SK-N-SH (cell line): ENCODE measurements at regions not wholly inside any gene's neighbourhood (a gene's known extent, or its start where the extent isn't known, plus 50 kb on each side); places are given as distances from the start of the nearest gene placed in this dataset.

Experiments
- CTCF ChIA-PET: fragments of 300-600, 350-600 bp; formaldehyde crosslinking; extraction: SDS; loops from one replicate; lab custom pipeline; 2021; lab: Yijun Ruan, JAX
- POLR2A ChIA-PET: fragments of 350-600 bp; sonication (Branson Sonifier 250); formaldehyde crosslinking; extraction: SDS; loops from one replicate; lab custom pipeline; 2020; ENCODE audit warnings: antibody characterized with exemption, inconsistent platforms; lab: Yijun Ruan, JAX
- DNase-seq: peaks from one replicate; pipeline ENCODE4 v3.0.0; 2012
- H2AFZ ChIP-seq: fragments of 200-600 bp; sonication (generic); 2 replicates; pipeline ENCODE4 v1.8.1; 2016; ENCODE audit warnings: antibody characterized with exemption, mild to moderate bottlenecking, low read depth
- H3F3A ChIP-seq: fragments of 200-600 bp; sonication (generic); replicated peaks from 2 replicates; pipeline ENCODE3; 2016; ENCODE audit warnings: antibody characterized with exemption, mild to moderate bottlenecking; ENCODE audit not compliant: insufficient read depth
- H3K27ac ChIP-seq, 2 experiments: fragments of 200-500 bp in 1 of 2; fragments of 200-600 bp in 1 of 2; sonication (Bioruptor generic) in 1 of 2; sonication (generic), shearing (Covaris generic) in 1 of 2; 2 replicates each; pipeline versions ENCODE4 v1.5.1 to v1.6.1; 2014 to 2016; ENCODE audit warnings: low read depth in 2 of 2, inconsistent platforms in 1 of 2, low read length in 1 of 2, mild to moderate bottlenecking in 1 of 2, mixed read lengths in 1 of 2
- H3K27me3 ChIP-seq: fragments of 200-600 bp; sonication (generic), shearing (Covaris generic); 2 replicates; pipeline ENCODE4 v1.6.1; 2016; ENCODE audit warnings: mixed run types; ENCODE audit not compliant: insufficient read depth
- H3K36me3 ChIP-seq, 2 experiments: fragments of 200-500 bp in 1 of 2; fragments of 200-600 bp in 1 of 2; sonication (Bioruptor generic) in 1 of 2; sonication (generic) in 1 of 2; replicated peaks in 1 of 2; 2 replicates each; pipeline versions ENCODE3 to v1.5.1; 2014 to 2016; ENCODE audit warnings: low read length in 1 of 2, mild to moderate bottlenecking in 1 of 2; ENCODE audit not compliant: insufficient read depth in 2 of 2, control insufficient read depth in 1 of 2
- H3K4me1 ChIP-seq, 2 experiments: fragments of 200-500 bp in 1 of 2; fragments of 200-600 bp in 1 of 2; sonication (Bioruptor generic) in 1 of 2; sonication (generic), shearing (Covaris generic) in 1 of 2; 2 replicates each; pipeline versions ENCODE4 v1.5.1 to v1.6.1; 2014 to 2016; ENCODE audit warnings: low read depth in 1 of 2, low read length in 1 of 2, mixed run types in 1 of 2; ENCODE audit not compliant: insufficient read depth in 2 of 2, control insufficient read depth in 1 of 2
- H3K4me2 ChIP-seq: fragments of 200-600 bp; sonication (generic), shearing (Covaris generic); 2 replicates; pipeline ENCODE4 v1.6.1; 2017; ENCODE audit warnings: mixed run types
- H3K4me3 ChIP-seq, 2 experiments: fragments of 200-500 bp in 1 of 2; fragments of 200-600 bp in 1 of 2; sonication (Bioruptor generic) in 1 of 2; sonication (generic), shearing (Covaris generic) in 1 of 2; 2 replicates each; pipeline versions ENCODE4 v1.5.1 to v1.8.1; 2014 to 2016; ENCODE audit warnings: low read depth in 2 of 2, inconsistent platforms in 1 of 2, low read length in 1 of 2, mild to moderate bottlenecking in 1 of 2, mixed read lengths in 1 of 2, moderate library complexity in 1 of 2
- H3K79me2 ChIP-seq: fragments of 200-600 bp; sonication (generic); 2 replicates; pipeline ENCODE4 v1.8.1; 2017; ENCODE audit warnings: mild to moderate bottlenecking; ENCODE audit not compliant: insufficient read depth
- H3K9ac ChIP-seq: fragments of 200-600 bp; sonication (generic); 2 replicates; pipeline ENCODE4 v1.6.1; 2017; ENCODE audit warnings: mixed run types
- H3K9me2 ChIP-seq: fragments of 200-600 bp; sonication (generic); 2 replicates; pipeline ENCODE4 v1.6.1; 2017; ENCODE audit warnings: mixed run types
- H3K9me3 ChIP-seq: fragments of 200-600 bp; sonication (generic); 2 replicates; pipeline ENCODE4 v1.6.1; 2017; ENCODE audit warnings: mixed run types, mild to moderate bottlenecking, moderate library complexity
- H4K20me1 ChIP-seq: fragments of 200-600 bp; sonication (generic); 2 replicates; pipeline ENCODE4 v1.6.1; 2017; ENCODE audit warnings: mild to moderate bottlenecking, mixed run types; ENCODE audit not compliant: insufficient read depth
- CTCF ChIP-seq: fragments of 200-600 bp; sonication (generic); IDR thresholded peaks from 2 replicates; pipeline ENCODE4 v1.6.1; 2017; ENCODE audit warnings: antibody characterized with exemption, mild to moderate bottlenecking, moderate library complexity
- ELF1 ChIP-seq: IDR thresholded peaks from 2 replicates; pipeline ENCODE4 v1.4.0; 2012
- FOSL2 ChIP-seq: IDR thresholded peaks from 2 replicates; pipeline ENCODE4 v1.4.0; 2012; ENCODE audit warnings: low read depth, mild to moderate bottlenecking, moderate library complexity, borderline replicate concordance
- FOXJ3 ChIP-seq: sonication (generic); formaldehyde crosslinking; IDR thresholded peaks from 2 replicates; pipeline ENCODE4 v1.5.1; 2020; ENCODE audit warnings: mild to moderate bottlenecking, missing genetic modification reagents
- FOXM1 ChIP-seq: IDR thresholded peaks from 2 replicates; pipeline ENCODE4 v1.4.0; 2012; ENCODE audit warnings: low read depth, mild to moderate bottlenecking
- GATA2 ChIP-seq: sonication (generic); formaldehyde crosslinking; IDR thresholded peaks from 2 replicates; pipeline ENCODE4 v1.5.0; 2020; ENCODE audit warnings: mild to moderate bottlenecking, missing genetic modification reagents
- IRF3 ChIP-seq: fragments of 150-350 bp; IDR thresholded peaks from 2 replicates; pipeline ENCODE4 v1.6.1; 2016; ENCODE audit warnings: mild to moderate bottlenecking, low read depth, low read length
- MEF2A ChIP-seq: IDR thresholded peaks from 2 replicates; pipeline ENCODE4 v1.4.0; 2012; ENCODE audit warnings: low read depth, borderline replicate concordance
- NFIC ChIP-seq: IDR thresholded peaks from 2 replicates; pipeline ENCODE4 v1.4.0; 2012; ENCODE audit warnings: borderline replicate concordance
- PBX3 ChIP-seq: IDR thresholded peaks from 2 replicates; pipeline ENCODE4; 2012
- POLR2AphosphoS5 ChIP-seq: IDR thresholded peaks from 2 replicates; pipeline ENCODE4 v1.6.1; 2012; ENCODE audit warnings: low read depth, low read length
- RAD21 ChIP-seq: IDR thresholded peaks from 2 replicates; pipeline ENCODE4 v1.6.1; 2012; ENCODE audit warnings: mild to moderate bottlenecking, low read length
- SIN3A ChIP-seq: IDR thresholded peaks from 2 replicates; pipeline ENCODE4 v1.6.1; 2012; ENCODE audit warnings: low read depth, mild to moderate bottlenecking, low read length, moderate library complexity, borderline replicate concordance
- TAF1 ChIP-seq: IDR thresholded peaks from 2 replicates; pipeline ENCODE4 v1.6.1; 2012; ENCODE audit warnings: low read depth, mild to moderate bottlenecking, low read length, moderate library complexity, borderline replicate concordance
- TEAD4 ChIP-seq: IDR thresholded peaks from 2 replicates; pipeline ENCODE4 v1.4.0; 2012; ENCODE audit warnings: mild to moderate bottlenecking, borderline replicate concordance; ENCODE audit not compliant: insufficient read depth
- YY1 ChIP-seq: IDR thresholded peaks from 2 replicates; pipeline ENCODE4 v1.4.0; 2012; ENCODE audit warnings: low read depth, mild to moderate bottlenecking
- WGBS: methylation state at CpG from one replicate; pipeline ENCODE4 v1.1.6; 2017; ENCODE audit warnings: low lambda C conversion rate; 5-methylcytosine and 5-hydroxymethylcytosine counted together

GRCh38 chr11:81495699-81496292, 1237.9 kb downstream of the FAM181B start:
- H3K4me3 ChIP-seq: no peak overlapping the region
- H3K4me2 ChIP-seq: no peak overlapping the region
- no peaks in the 10 kb centered on the region for H3F3A ChIP-seq
- H2AFZ ChIP-seq: no peak overlapping the region
- no peaks in the 10 kb centered on the region for H3K9me3 ChIP-seq
- no peak overlapping the region for H3K9ac ChIP-seq
- no peaks in the 10 kb centered on the region for H3K27me3 ChIP-seq
- TF ChIP-seq SIN3A (no peak), FOSL2 (no peak), YY1 (no peak), TAF1 (no peak), TEAD4 (no peak), PBX3 (no peak), IRF3 (no peak), FOXM1 (no peak), POLR2AphosphoS5 (no peak), ELF1 (no peak), GATA2 (CRISPR knock-in tag) (no peak), NFIC (no peak), RAD21 (no peak), CTCF (no peak), MEF2A (no peak), FOXJ3 (CRISPR knock-in tag) (no peak)
- no peaks in the 10 kb centered on the region for H3K4me1 ChIP-seq
- H3K9me2 ChIP-seq: no peaks in the 10 kb centered on the region
- H3K27ac ChIP-seq: no peak overlapping the region
- H4K20me1 ChIP-seq: no peaks in the 10 kb centered on the region
- ChIA-PET POLR2A (no interaction called here), CTCF (interaction anchor here (0.9 to 1.5 kb wide), 6 partner anchors 13 to 1788 kb away, joined by 3 to 4 read pairs (median 3); no protein-coding TSS in a partner anchor)
- H3K36me3 ChIP-seq: no peaks in the 10 kb centered on the region
- DNase-seq: no peak
- no peaks in the 10 kb centered on the region for H3K79me2 ChIP-seq
- 22% methylated on average over 4 of the region's 4 CpGs for WGBS
